ENCODE measurements at regions not wholly inside any gene's neighbourhood (a gene's known extent, or its start where the extent isn't known, plus 50 kb on each side); places are given as distances from the start of the nearest gene placed in this dataset.
A peak's percentile ranks its signal among the peaks of the same experiment; 100 is the strongest.
"Not testable (repeated sequence)": the region's sequence is repeated elsewhere in the genome, so short reads cannot be mapped to it uniquely, and the experiment has no call there.

GRCh38 chr7:152504367-152504766 lies 68.6 kb upstream of the KMT2C start:
- peak; percentile 92 for DNase-seq (ENCODE audit: low read depth, low spot score)

- no peak for DNase-seq (ENCODE audit: low read depth, low spot score)
Measured at GRCh38 chr7:152502813-152503790, 67.3 kb upstream of the KMT2C start.

- DNase-seq (ENCODE audit: low read depth, low spot score) = no peak
Measured at GRCh38 chr7:152501506-152501905, 65.7 kb upstream of the KMT2C start.

- not testable (repeated sequence) for DNase-seq (ENCODE audit: low read depth, low spot score)
Measured at GRCh38 chr7:152499969-152500368, 64.2 kb upstream of the KMT2C start.

- no peak for DNase-seq (ENCODE audit: low read depth, low spot score)
Measured at GRCh38 chr7:152495867-152496266, 60.1 kb upstream of the KMT2C start.

- DNase-seq (ENCODE audit: low read depth, low spot score) = no peak
Measured at GRCh38 chr7:152492952-152493351, 57.1 kb upstream of the KMT2C start.

GRCh38 chr7:152489044-152489443 lies 53.2 kb upstream of the KMT2C start:
- no peak for DNase-seq (ENCODE audit: low read depth, low spot score)

- DNase-seq (ENCODE audit: low read depth, low spot score) = no peak
Measured at GRCh38 chr7:152486968-152487367, 51.2 kb upstream of the KMT2C start.

GRCh38 chr7:152485826-152486225 lies 50.0 kb upstream of the KMT2C start:
- DNase-seq (ENCODE audit: low read depth, low spot score) = no peak
